ENCODE measurements at regions not wholly inside any gene's neighbourhood (a gene's known extent, or its start where the extent isn't known, plus 50 kb on each side); places are given as distances from the start of the nearest gene placed in this dataset.

- Mint-ChIP-seq H3K4me1 (ENCODE audit: low read depth) (no peaks in the 10 kb centered on the region), H3K27ac (no peak overlapping the region), H3K27me3 (no peaks in the 10 kb centered on the region), H3K4me3 (no peak overlapping the region), H3K36me3 (no peaks in the 10 kb centered on the region), H3K9me3 (no peaks in the 10 kb centered on the region)
- intact Hi-C loops (cut with micrococcal nuclease) = no loop called here
- DNase-seq = no peak
- ChIA-PET POLR2A (no interaction called here), CTCF (no interaction called here)
These were observed 321.2 kb downstream of the WDR72 start for GRCh38 chr15:53437985-53438841.

GRCh38 chr15:53437366-53437765, 322.1 kb downstream of the WDR72 start:
- intact Hi-C loops (cut with micrococcal nuclease) = no loop called here
- H3K27ac Mint-ChIP-seq = no peak overlapping the region
- POLR2A ChIA-PET = no interaction called here
- H3K36me3 Mint-ChIP-seq = no peaks in the 10 kb centered on the region
- no peaks in the 10 kb centered on the region for H3K27me3 Mint-ChIP-seq
- DNase-seq = no peak
- H3K4me3 Mint-ChIP-seq = no peak overlapping the region
- H3K9me3 Mint-ChIP-seq = no peaks in the 10 kb centered on the region
- no peaks in the 10 kb centered on the region for H3K4me1 Mint-ChIP-seq (ENCODE audit: low read depth)
- CTCF ChIA-PET = no interaction called here

GRCh38 chr15:53434174-53434678, 325.2 kb downstream of the WDR72 start:
- Mint-ChIP-seq H3K4me1 (ENCODE audit: low read depth) (no peaks in the 10 kb centered on the region), H3K4me3 (no peak overlapping the region), H3K27ac (no peak overlapping the region), H3K9me3 (no peaks in the 10 kb centered on the region), H3K27me3 (no peaks in the 10 kb centered on the region), H3K36me3 (no peaks in the 10 kb centered on the region)
- intact Hi-C loops (cut with micrococcal nuclease) = no loop called here
- CTCF ChIA-PET = no interaction called here
- POLR2A ChIA-PET = no interaction called here
- no peak for DNase-seq

- ChIA-PET POLR2A (no interaction called here), CTCF (no interaction called here)
- intact Hi-C loops (cut with micrococcal nuclease) = no loop called here
- H3K9me3 Mint-ChIP-seq = peaks cover 2% of the 10 kb centered on the region
- H3K4me3 Mint-ChIP-seq = no peak overlapping the region
- no peak for DNase-seq
- H3K4me1 Mint-ChIP-seq (ENCODE audit: low read depth) = no peaks in the 10 kb centered on the region
- no peaks in the 10 kb centered on the region for H3K27me3 Mint-ChIP-seq
- no peaks in the 10 kb centered on the region for H3K36me3 Mint-ChIP-seq
- H3K27ac Mint-ChIP-seq = no peak overlapping the region
These were observed 343.1 kb downstream of the WDR72 start for GRCh38 chr15:53416219-53416940.

GRCh38 chr15:53414167-53414566, 345.3 kb downstream of the WDR72 start:
- DNase-seq = no peak
- POLR2A ChIA-PET = no interaction called here
- intact Hi-C loops (cut with micrococcal nuclease) = no loop called here
- H3K4me3 Mint-ChIP-seq = no peak overlapping the region
- H3K4me1 Mint-ChIP-seq (ENCODE audit: low read depth) = no peaks in the 10 kb centered on the region
- CTCF ChIA-PET = no interaction called here
- no peak overlapping the region for H3K27ac Mint-ChIP-seq
- no peaks in the 10 kb centered on the region for H3K36me3 Mint-ChIP-seq
- no peaks in the 10 kb centered on the region for H3K27me3 Mint-ChIP-seq
- H3K9me3 Mint-ChIP-seq = peaks cover 2% of the 10 kb centered on the region

GRCh38 chr15:53412542-53412941, 346.9 kb downstream of the WDR72 start:
- intact Hi-C loops (cut with micrococcal nuclease) = no loop called here
- Mint-ChIP-seq H3K4me1 (ENCODE audit: low read depth) (no peaks in the 10 kb centered on the region), H3K9me3 (no peaks in the 10 kb centered on the region), H3K4me3 (no peak overlapping the region), H3K36me3 (no peaks in the 10 kb centered on the region), H3K27me3 (no peaks in the 10 kb centered on the region), H3K27ac (no peak overlapping the region)
- POLR2A ChIA-PET = no interaction called here
- DNase-seq = no peak
- CTCF ChIA-PET = no interaction called here

GRCh38 chr15:53404930-53405493, 354.5 kb downstream of the WDR72 start:
- ChIA-PET POLR2A (no interaction called here), CTCF (no interaction called here)
- no peaks in the 10 kb centered on the region for H3K36me3 Mint-ChIP-seq
- no peaks in the 10 kb centered on the region for H3K4me1 Mint-ChIP-seq (ENCODE audit: low read depth)
- no peaks in the 10 kb centered on the region for H3K27me3 Mint-ChIP-seq
- no peak overlapping the region for H3K4me3 Mint-ChIP-seq
- no peaks in the 10 kb centered on the region for H3K9me3 Mint-ChIP-seq
- intact Hi-C loops (cut with micrococcal nuclease) = no loop called here
- DNase-seq = no peak
- H3K27ac Mint-ChIP-seq = no peak overlapping the region

GRCh38 chr15:53401503-53401902, 358.0 kb downstream of the WDR72 start:
- POLR2A ChIA-PET = no interaction called here
- Mint-ChIP-seq H3K9me3 (no peaks in the 10 kb centered on the region), H3K4me1 (ENCODE audit: low read depth) (no peaks in the 10 kb centered on the region)

GRCh38 chr15:53400986-53401385, 358.5 kb downstream of the WDR72 start:
- CTCF ChIA-PET = no interaction called here
- intact Hi-C loops (cut with micrococcal nuclease) = no loop called here
- Mint-ChIP-seq H3K27ac (no peak overlapping the region), H3K27me3 (no peaks in the 10 kb centered on the region), H3K4me1 (ENCODE audit: low read depth) (no peaks in the 10 kb centered on the region), H3K4me3 (no peak overlapping the region), H3K36me3 (no peaks in the 10 kb centered on the region), H3K9me3 (no peaks in the 10 kb centered on the region)
- POLR2A ChIA-PET = no interaction called here
- no peak for DNase-seq

More at GRCh38 chr15:53401503-53401902, 358.0 kb downstream of the WDR72 start:
- Mint-ChIP-seq H3K36me3 (no peaks in the 10 kb centered on the region), H3K27me3 (no peaks in the 10 kb centered on the region), H3K4me3 (no peak overlapping the region), H3K27ac (no peak overlapping the region)
- intact Hi-C loops (cut with micrococcal nuclease) = no loop called here
- CTCF ChIA-PET = no interaction called here
- DNase-seq = no peak

- CTCF ChIA-PET = no interaction called here
- H3K27ac Mint-ChIP-seq = no peak overlapping the region
- H3K36me3 Mint-ChIP-seq = no peaks in the 10 kb centered on the region
- no peak for DNase-seq
- no peaks in the 10 kb centered on the region for H3K4me1 Mint-ChIP-seq (ENCODE audit: low read depth)
- H3K4me3 Mint-ChIP-seq = no peak overlapping the region
- POLR2A ChIA-PET = no interaction called here
- H3K9me3 Mint-ChIP-seq = no peaks in the 10 kb centered on the region
- no peaks in the 10 kb centered on the region for H3K27me3 Mint-ChIP-seq
- intact Hi-C loops (cut with micrococcal nuclease) = no loop called here
These were observed 362.3 kb downstream of the WDR72 start for GRCh38 chr15:53397041-53397616.

- intact Hi-C loops (cut with micrococcal nuclease) = no loop called here
- H3K4me1 Mint-ChIP-seq (ENCODE audit: low read depth) = no peaks in the 10 kb centered on the region
These were observed 363.6 kb downstream of the WDR72 start for GRCh38 chr15:53395871-53396270.

GRCh38 chr15:53390549-53390948, 368.9 kb downstream of the WDR72 start:
- peaks cover 1% of the 10 kb centered on the region for H3K27me3 Mint-ChIP-seq
- no peak for DNase-seq
- H3K36me3 Mint-ChIP-seq = no peaks in the 10 kb centered on the region
- H3K27ac Mint-ChIP-seq = no peak overlapping the region
- POLR2A ChIA-PET = no interaction called here
- intact Hi-C loops (cut with micrococcal nuclease) = no loop called here
- H3K9me3 Mint-ChIP-seq = no peaks in the 10 kb centered on the region
- CTCF ChIA-PET = no interaction called here
- no peak overlapping the region for H3K4me3 Mint-ChIP-seq
- H3K4me1 Mint-ChIP-seq (ENCODE audit: low read depth) = no peaks in the 10 kb centered on the region

More at GRCh38 chr15:53395871-53396270, 363.6 kb downstream of the WDR72 start:
- H3K4me3 Mint-ChIP-seq = no peak overlapping the region
- H3K27me3 Mint-ChIP-seq = no peaks in the 10 kb centered on the region
- no peaks in the 10 kb centered on the region for H3K36me3 Mint-ChIP-seq
- ChIA-PET CTCF (no interaction called here), POLR2A (no interaction called here)
- H3K9me3 Mint-ChIP-seq = no peaks in the 10 kb centered on the region
- H3K27ac Mint-ChIP-seq = no peak overlapping the region
- no peak for DNase-seq
